ENCODE measurements at regions not wholly inside any gene's neighbourhood (a gene's known extent, or its start where the extent isn't known, plus 50 kb on each side); places are given as distances from the start of the nearest gene placed in this dataset.
"Not testable (repeated sequence)": the region's sequence is repeated elsewhere in the genome, so short reads cannot be mapped to it uniquely, and the experiment has no call there.

DNA sequence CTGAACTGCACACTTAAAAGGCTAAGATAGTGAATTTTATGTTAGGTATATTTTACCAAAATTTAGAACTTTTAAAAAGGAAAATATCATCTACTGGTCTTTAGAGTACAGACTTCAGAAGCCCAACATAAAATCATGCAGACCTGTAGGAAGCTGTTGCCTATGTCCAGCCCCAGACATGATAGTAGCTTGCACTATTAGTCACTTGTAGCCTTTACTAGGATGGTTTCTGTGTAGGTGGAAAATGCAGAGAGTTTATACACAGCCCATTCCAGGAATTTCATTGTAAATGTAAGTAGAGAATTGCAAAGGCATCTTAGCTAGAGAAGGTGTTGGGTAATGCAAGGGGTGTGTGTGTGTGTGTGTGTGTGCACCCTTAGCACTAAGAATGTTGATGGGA, 640.2 kb downstream of the RNF144A start:
- H3K9ac ChIP-seq (ENCODE audit: low read depth in 1 of 3, low read length in 3 of 3): no peak overlapping the region
- no peak overlapping the region for H3K4me3 ChIP-seq (ENCODE audit: low read length in 3 of 3)

DNA sequence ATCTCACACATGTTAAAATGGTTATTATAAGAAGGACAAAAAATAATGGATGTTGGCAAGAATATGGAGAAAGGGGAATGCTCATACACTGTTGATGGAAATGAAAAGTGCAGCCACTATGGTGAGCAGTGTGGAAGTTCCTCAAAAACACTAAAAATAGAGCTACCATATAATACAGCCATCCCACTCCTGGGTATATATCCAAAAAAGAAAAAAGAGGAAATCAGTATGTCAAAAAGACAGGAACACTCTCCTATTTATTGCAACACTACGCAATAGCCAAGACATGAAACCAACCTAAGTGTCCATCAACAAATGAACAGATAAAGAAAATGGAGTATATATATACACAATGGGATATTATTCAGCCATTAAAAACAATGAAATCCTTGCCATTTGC, 642.6 kb downstream of the RNF144A start:
- Histone ChIP-seq H3K4me3 (ENCODE audit: low read length in 3 of 3) (no peak overlapping the region), H3K27ac (ENCODE audit: low read depth, low read length) (no peak overlapping the region), H3K9ac (ENCODE audit: low read depth in 1 of 3, low read length in 3 of 3) (no peak overlapping the region), H3K36me3 (ENCODE audit: control insufficient read depth in 3 of 3, insufficient read depth in 3 of 3, low read length in 3 of 3) (no peaks in the 10 kb centered on the region), H3K27me3 (ENCODE audit: control insufficient read depth in 3 of 3, insufficient read depth in 3 of 3, low read length in 3 of 3) (no peaks in the 10 kb centered on the region), H3K4me1 (ENCODE audit: control insufficient read depth in 3 of 3, insufficient read depth in 3 of 3, low read length in 3 of 3) (no peaks in the 10 kb centered on the region), H3K9me3 (ENCODE audit: control insufficient read depth in 3 of 3, low read length in 3 of 3) (peaks cover 0 to 1% (median 0%) of the 10 kb centered on the region in 3 donors)

More for the DNA sequence above, 640.2 kb downstream of the RNF144A start:
- Histone ChIP-seq H3K9me3 (ENCODE audit: control insufficient read depth in 3 of 3, low read length in 3 of 3) (no peaks in the 10 kb centered on the region), H3K36me3 (ENCODE audit: control insufficient read depth in 3 of 3, insufficient read depth in 3 of 3, low read length in 3 of 3) (no peaks in the 10 kb centered on the region), H3K27me3 (ENCODE audit: control insufficient read depth in 3 of 3, insufficient read depth in 3 of 3, low read length in 3 of 3) (no peaks in the 10 kb centered on the region), H3K4me1 (ENCODE audit: control insufficient read depth in 3 of 3, insufficient read depth in 3 of 3, low read length in 3 of 3) (no peaks in the 10 kb centered on the region), H3K27ac (ENCODE audit: low read depth, low read length) (no peak overlapping the region)

DNA sequence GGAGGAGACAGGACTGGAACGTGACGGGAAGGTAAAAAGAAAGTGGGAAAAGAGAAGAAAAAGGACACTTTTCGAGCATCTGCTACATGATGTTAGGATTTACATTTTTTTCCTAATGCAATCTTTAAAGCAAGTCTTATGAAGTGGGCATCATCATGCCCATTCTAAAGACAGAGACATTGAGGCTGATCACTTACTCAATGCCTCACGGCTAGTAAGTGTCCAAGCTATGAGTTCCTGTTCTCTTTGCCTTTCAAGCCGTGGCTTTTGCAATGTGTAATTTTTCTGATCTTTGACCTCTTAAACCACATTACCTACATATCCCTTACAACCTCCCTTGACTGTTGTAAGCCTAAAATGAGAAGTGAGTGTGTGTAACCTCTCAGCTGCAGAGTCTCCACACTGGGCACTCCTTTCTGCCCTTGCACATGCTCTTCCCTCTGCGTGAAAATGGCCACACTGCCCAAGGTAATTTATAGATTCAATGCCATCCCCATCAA, 649.2 kb downstream of the RNF144A start:
- H3K9me3 ChIP-seq (ENCODE audit: control insufficient read depth in 3 of 3, low read length in 3 of 3): peaks cover 0 to 7% (median 0%) of the 10 kb centered on the region in 3 donors
- no peaks in the 10 kb centered on the region for H3K27me3 ChIP-seq (ENCODE audit: control insufficient read depth in 3 of 3, insufficient read depth in 3 of 3, low read length in 3 of 3)
- no peak overlapping the region for H3K9ac ChIP-seq (ENCODE audit: low read depth in 1 of 3, low read length in 3 of 3)

DNA sequence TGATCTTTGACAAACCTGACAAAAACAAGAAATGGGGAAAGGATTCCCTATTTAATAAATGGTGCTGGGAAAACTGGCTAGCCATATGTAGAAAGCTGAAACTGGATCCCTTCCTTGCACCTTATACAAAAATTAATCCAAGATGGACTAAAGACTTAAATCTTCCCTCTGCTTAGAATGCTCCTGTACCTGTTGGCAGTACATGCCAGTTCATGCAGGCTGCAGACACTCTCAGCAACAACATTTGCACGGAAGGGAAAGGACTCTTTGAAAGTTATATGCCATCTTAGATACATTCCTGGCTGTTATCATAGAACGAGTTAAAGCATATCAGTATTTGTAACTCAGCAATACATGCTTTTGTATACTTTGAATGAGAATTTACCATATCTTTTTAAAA, 649.9 kb downstream of the RNF144A start:
- not testable (repeated sequence) for H3K36me3 ChIP-seq (ENCODE audit: control insufficient read depth in 3 of 3, insufficient read depth in 3 of 3, low read length in 3 of 3); H3K9me3 ChIP-seq (ENCODE audit: control insufficient read depth in 3 of 3, low read length in 3 of 3); H3K27ac ChIP-seq (ENCODE audit: low read depth, low read length); H3K4me1 ChIP-seq (ENCODE audit: control insufficient read depth in 3 of 3, insufficient read depth in 3 of 3, low read length in 3 of 3); H3K27me3 ChIP-seq (ENCODE audit: control insufficient read depth in 3 of 3, insufficient read depth in 3 of 3, low read length in 3 of 3); H3K4me3 ChIP-seq (ENCODE audit: low read length in 3 of 3); H3K9ac ChIP-seq (ENCODE audit: low read depth in 1 of 3, low read length in 3 of 3)

More for the DNA sequence above, 649.2 kb downstream of the RNF144A start:
- H3K4me1 ChIP-seq (ENCODE audit: control insufficient read depth in 3 of 3, insufficient read depth in 3 of 3, low read length in 3 of 3): no peaks in the 10 kb centered on the region
- H3K27ac ChIP-seq (ENCODE audit: low read depth, low read length): no peak overlapping the region
- H3K36me3 ChIP-seq (ENCODE audit: control insufficient read depth in 3 of 3, insufficient read depth in 3 of 3, low read length in 3 of 3): no peaks in the 10 kb centered on the region
- H3K4me3 ChIP-seq (ENCODE audit: low read length in 3 of 3): no peak overlapping the region

DNA sequence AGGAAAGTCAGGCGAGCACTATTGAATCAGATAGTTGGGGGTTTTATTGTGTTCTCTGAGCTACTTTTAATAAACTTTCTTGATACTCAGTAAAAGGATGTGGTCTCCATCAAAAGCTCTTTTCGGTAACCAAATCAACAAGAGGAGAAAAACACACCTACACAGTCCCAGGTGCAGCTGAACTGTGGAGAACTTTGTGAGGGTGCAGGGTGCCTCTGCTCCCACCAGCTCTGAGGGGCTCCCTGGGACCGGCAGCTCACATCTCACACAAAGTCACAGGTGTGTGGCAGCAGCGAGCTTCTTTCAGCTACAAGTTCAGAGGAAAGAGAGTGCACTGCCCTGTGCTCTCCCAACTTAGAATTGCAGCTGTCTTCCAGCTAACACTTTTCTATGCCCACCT, 650.4 kb downstream of the RNF144A start:
- no peaks in the 10 kb centered on the region for H3K4me1 ChIP-seq (ENCODE audit: control insufficient read depth in 3 of 3, insufficient read depth in 3 of 3, low read length in 3 of 3)
- no peak overlapping the region for H3K9ac ChIP-seq (ENCODE audit: low read depth in 1 of 3, low read length in 3 of 3)
- no peak overlapping the region for H3K27ac ChIP-seq (ENCODE audit: low read depth, low read length)
- no peaks in the 10 kb centered on the region for H3K36me3 ChIP-seq (ENCODE audit: control insufficient read depth in 3 of 3, insufficient read depth in 3 of 3, low read length in 3 of 3)
- H3K9me3 ChIP-seq (ENCODE audit: control insufficient read depth in 3 of 3, low read length in 3 of 3): peaks cover 0 to 7% (median 0%) of the 10 kb centered on the region in 3 donors
- H3K27me3 ChIP-seq (ENCODE audit: control insufficient read depth in 3 of 3, insufficient read depth in 3 of 3, low read length in 3 of 3): no peaks in the 10 kb centered on the region
- H3K4me3 ChIP-seq (ENCODE audit: low read length in 3 of 3): no peak overlapping the region

DNA sequence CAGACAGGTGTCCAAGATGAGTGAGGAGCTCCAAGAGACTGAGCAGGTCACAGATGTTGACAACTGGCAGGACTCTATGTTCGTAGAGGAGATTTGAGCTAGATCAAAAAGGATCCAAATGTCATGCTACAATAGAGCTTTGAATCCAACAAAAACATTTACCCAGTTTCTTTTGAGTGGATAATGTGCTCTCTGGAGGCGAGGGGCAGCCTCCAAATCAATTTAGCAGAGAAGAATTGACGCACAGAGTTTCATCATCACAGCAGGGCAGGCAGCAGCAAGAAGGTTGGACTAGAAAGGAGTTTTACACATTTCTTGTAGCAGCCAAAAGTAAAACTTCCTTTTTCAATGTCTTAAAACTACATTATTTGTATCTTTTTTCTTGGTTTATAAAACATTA, 653.0 kb downstream of the RNF144A start:
- Histone ChIP-seq H3K4me1 (ENCODE audit: control insufficient read depth in 3 of 3, insufficient read depth in 3 of 3, low read length in 3 of 3) (no peaks in the 10 kb centered on the region), H3K9me3 (ENCODE audit: control insufficient read depth in 3 of 3, low read length in 3 of 3) (peaks cover 0 to 3% (median 0%) of the 10 kb centered on the region in 3 donors), H3K9ac (ENCODE audit: low read depth in 1 of 3, low read length in 3 of 3) (no peak overlapping the region), H3K36me3 (ENCODE audit: control insufficient read depth in 3 of 3, insufficient read depth in 3 of 3, low read length in 3 of 3) (no peaks in the 10 kb centered on the region), H3K27ac (ENCODE audit: low read depth, low read length) (no peak overlapping the region), H3K4me3 (ENCODE audit: low read length in 3 of 3) (no peak overlapping the region), H3K27me3 (ENCODE audit: control insufficient read depth in 3 of 3, insufficient read depth in 3 of 3, low read length in 3 of 3) (no peaks in the 10 kb centered on the region)

DNA sequence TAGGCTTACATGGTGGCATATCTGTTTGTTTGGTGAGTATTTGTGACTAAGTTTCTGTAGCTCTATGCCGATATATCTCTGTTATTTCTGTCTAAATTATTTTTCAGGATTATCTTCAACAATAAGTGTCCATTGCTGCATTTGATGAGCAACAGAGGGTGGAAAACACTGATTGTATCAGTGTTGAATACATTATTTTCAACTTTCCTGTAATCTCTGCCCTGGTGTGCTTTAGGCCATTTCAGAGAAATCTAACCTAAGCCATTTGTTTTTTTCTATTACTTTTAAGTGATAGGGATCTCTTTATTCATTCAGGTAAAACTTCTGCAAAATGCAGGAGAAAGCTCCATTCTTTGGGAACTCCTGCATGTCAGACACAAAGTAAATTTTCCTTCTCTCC, 654.5 kb downstream of the RNF144A start:
- no peaks in the 10 kb centered on the region for H3K36me3 ChIP-seq (ENCODE audit: control insufficient read depth in 3 of 3, insufficient read depth in 3 of 3, low read length in 3 of 3)
- H3K9me3 ChIP-seq (ENCODE audit: control insufficient read depth in 3 of 3, low read length in 3 of 3): no peaks in the 10 kb centered on the region
- no peaks in the 10 kb centered on the region for H3K27me3 ChIP-seq (ENCODE audit: control insufficient read depth in 3 of 3, insufficient read depth in 3 of 3, low read length in 3 of 3)
- no peak overlapping the region for H3K9ac ChIP-seq (ENCODE audit: low read depth in 1 of 3, low read length in 3 of 3)
- H3K27ac ChIP-seq (ENCODE audit: low read depth, low read length): no peak overlapping the region
- H3K4me1 ChIP-seq (ENCODE audit: control insufficient read depth in 3 of 3, insufficient read depth in 3 of 3, low read length in 3 of 3): no peaks in the 10 kb centered on the region
- no peak overlapping the region for H3K4me3 ChIP-seq (ENCODE audit: low read length in 3 of 3)

DNA sequence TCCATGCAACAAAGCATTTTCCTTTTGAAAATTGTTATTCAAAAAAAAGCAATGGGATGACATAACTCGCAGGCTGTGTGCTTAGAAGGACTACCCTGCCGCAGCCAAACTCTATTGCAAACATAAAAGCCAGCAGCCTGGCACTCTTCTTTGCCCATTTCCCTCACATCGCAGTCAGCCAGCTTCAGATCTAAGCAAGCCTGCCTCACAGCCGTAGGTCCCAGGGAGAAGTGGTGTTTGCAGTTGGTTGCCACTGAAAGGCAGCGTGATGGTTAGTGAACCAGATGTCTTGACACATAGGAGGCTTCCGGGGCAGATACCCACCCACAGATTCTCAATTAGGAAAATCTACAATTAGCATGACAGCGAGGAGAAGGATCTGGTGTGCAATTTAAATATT, 655.2 kb downstream of the RNF144A start:
- Histone ChIP-seq H3K36me3 (ENCODE audit: control insufficient read depth in 3 of 3, insufficient read depth in 3 of 3, low read length in 3 of 3) (no peaks in the 10 kb centered on the region), H3K27me3 (ENCODE audit: control insufficient read depth in 3 of 3, insufficient read depth in 3 of 3, low read length in 3 of 3) (no peaks in the 10 kb centered on the region), H3K9ac (ENCODE audit: low read depth in 1 of 3, low read length in 3 of 3) (no peak overlapping the region)

DNA sequence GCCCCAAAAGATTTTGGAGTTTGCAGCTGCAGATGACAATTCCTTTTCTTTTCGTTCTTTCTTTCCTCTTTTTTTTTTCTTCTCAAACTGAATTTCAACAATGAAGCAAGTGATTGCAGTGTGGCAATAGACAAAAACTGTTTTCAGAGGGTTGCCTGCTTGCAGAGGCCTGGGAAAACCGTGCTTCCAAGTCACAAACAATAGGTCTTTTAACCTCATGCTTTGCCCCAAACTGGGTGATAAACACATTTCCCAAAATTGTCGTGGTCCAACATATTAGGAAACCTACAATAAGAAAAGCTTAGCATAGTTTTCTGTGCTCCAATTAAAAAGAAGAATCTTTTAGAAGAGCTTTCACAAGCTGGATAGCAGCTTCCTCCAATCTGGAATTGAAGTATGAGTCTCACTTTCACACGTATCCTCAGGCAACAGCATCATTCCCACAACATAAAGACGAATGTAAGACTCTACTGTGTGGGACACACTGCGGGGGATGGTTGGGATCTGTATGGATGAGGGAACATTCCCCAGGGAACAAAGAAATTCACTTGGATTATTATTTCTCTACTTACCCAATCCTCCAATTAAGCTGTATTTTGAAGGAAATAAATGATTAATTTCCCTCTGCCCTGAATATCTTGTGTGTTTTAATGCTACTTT, 656.1 kb downstream of the RNF144A start:
- H3K9ac ChIP-seq (ENCODE audit: low read depth in 1 of 3, low read length in 3 of 3): no peak overlapping the region
- no peaks in the 10 kb centered on the region for H3K4me1 ChIP-seq (ENCODE audit: control insufficient read depth in 3 of 3, insufficient read depth in 3 of 3, low read length in 3 of 3)
- H3K27me3 ChIP-seq (ENCODE audit: control insufficient read depth in 3 of 3, insufficient read depth in 3 of 3, low read length in 3 of 3): no peaks in the 10 kb centered on the region
- H3K27ac ChIP-seq (ENCODE audit: low read depth, low read length): no peak overlapping the region
- H3K36me3 ChIP-seq (ENCODE audit: control insufficient read depth in 3 of 3, insufficient read depth in 3 of 3, low read length in 3 of 3): no peaks in the 10 kb centered on the region
- no peak overlapping the region for H3K4me3 ChIP-seq (ENCODE audit: low read length in 3 of 3)
- H3K9me3 ChIP-seq (ENCODE audit: control insufficient read depth in 3 of 3, low read length in 3 of 3): peaks cover 0 to 5% (median 0%) of the 10 kb centered on the region in 3 donors

More for the DNA sequence above, 655.2 kb downstream of the RNF144A start:
- Histone ChIP-seq H3K4me3 (ENCODE audit: low read length in 3 of 3) (no peak overlapping the region), H3K4me1 (ENCODE audit: control insufficient read depth in 3 of 3, insufficient read depth in 3 of 3, low read length in 3 of 3) (no peaks in the 10 kb centered on the region), H3K9me3 (ENCODE audit: control insufficient read depth in 3 of 3, low read length in 3 of 3) (no peaks in the 10 kb centered on the region), H3K27ac (ENCODE audit: low read depth, low read length) (no peak overlapping the region)

DNA sequence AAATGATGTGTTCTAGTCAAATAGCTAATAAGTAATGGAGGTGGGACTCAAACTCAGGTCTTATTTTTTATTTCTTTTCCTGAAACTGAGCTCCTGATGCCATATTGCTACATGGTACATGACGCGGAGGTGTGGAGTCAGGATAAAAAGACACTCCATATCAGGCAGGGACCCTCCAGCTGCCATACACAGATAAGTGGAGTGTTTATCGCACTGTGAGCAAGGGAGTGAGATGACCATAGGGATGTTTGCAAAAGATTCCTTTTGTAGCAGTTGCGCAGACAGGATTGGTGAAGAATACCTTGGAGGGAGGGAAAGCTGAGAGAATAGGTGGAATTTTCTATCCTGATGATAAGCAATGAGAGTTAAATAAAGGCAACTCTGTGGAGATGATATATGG, 657.2 kb downstream of the RNF144A start:
- no peaks in the 10 kb centered on the region for H3K36me3 ChIP-seq (ENCODE audit: control insufficient read depth in 3 of 3, insufficient read depth in 3 of 3, low read length in 3 of 3)
- no peaks in the 10 kb centered on the region for H3K27me3 ChIP-seq (ENCODE audit: control insufficient read depth in 3 of 3, insufficient read depth in 3 of 3, low read length in 3 of 3)
- no peaks in the 10 kb centered on the region for H3K4me1 ChIP-seq (ENCODE audit: control insufficient read depth in 3 of 3, insufficient read depth in 3 of 3, low read length in 3 of 3)
- no peak overlapping the region for H3K27ac ChIP-seq (ENCODE audit: low read depth, low read length)
- H3K9me3 ChIP-seq (ENCODE audit: control insufficient read depth in 3 of 3, low read length in 3 of 3): peaks cover 0 to 5% (median 0%) of the 10 kb centered on the region in 3 donors
- no peak overlapping the region for H3K9ac ChIP-seq (ENCODE audit: low read depth in 1 of 3, low read length in 3 of 3)
- H3K4me3 ChIP-seq (ENCODE audit: low read length in 3 of 3): no peak overlapping the region
